GM23338 (cell line): ENCODE measurements at regions not wholly inside any gene's neighbourhood (a gene's known extent, or its start where the extent isn't known, plus 50 kb on each side); places are given as distances from the start of the nearest gene placed in this dataset.
A peak's percentile ranks its signal among the peaks of the same experiment; 100 is the strongest.

Experiments
- ATAC-seq: fragments of 200-7000 bp; cut with Tn5 transposase; 3 replicates; pipeline ENCODE4 v1.9.1; 2020
- DNase-seq: peaks from one replicate; pipeline ENCODE4 v3.0.0-alpha.2; 2015; ENCODE audit warnings: low spot score
- H2AFZ ChIP-seq: fragments of 200-600 bp; sonication (generic); 2 replicates; pipeline ENCODE4 v1.8.0; 2016; ENCODE audit warnings: antibody characterized with exemption, mild to moderate bottlenecking, moderate library complexity
- H3F3A ChIP-seq: fragments of 200-600 bp; sonication (generic); replicated peaks from 2 replicates; pipeline ENCODE4 v1.8.0; 2017; ENCODE audit warnings: antibody characterized with exemption, mixed run types, low read depth
- H3K27ac ChIP-seq: fragments of 200-600 bp; sonication (generic); 2 replicates; pipeline ENCODE4 v1.6.1; 2016; ENCODE audit warnings: low read depth
- H3K27me3 ChIP-seq: fragments of 200-600 bp; sonication (generic); 2 replicates; pipeline ENCODE4 v1.8.0; 2016; ENCODE audit warnings: mild to moderate bottlenecking, mixed run types, moderate library complexity; ENCODE audit not compliant: insufficient read depth
- H3K36me3 ChIP-seq: fragments of 200-600 bp; sonication (generic); 2 replicates; pipeline ENCODE4 v1.8.0; 2016; ENCODE audit warnings: mild to moderate bottlenecking; ENCODE audit not compliant: insufficient read depth
- H3K4me1 ChIP-seq: fragments of 200-600 bp; sonication (generic); 2 replicates; pipeline ENCODE4 v1.8.0; 2016; ENCODE audit warnings: mild to moderate bottlenecking, moderate library complexity; ENCODE audit not compliant: insufficient read depth
- H3K4me2 ChIP-seq: fragments of 200-600 bp; sonication (generic); 2 replicates; pipeline ENCODE4 v1.7.1; 2017; ENCODE audit warnings: mixed run types
- H3K4me3 ChIP-seq: fragments of 200-600 bp; sonication (generic); 2 replicates; pipeline ENCODE4 v1.6.1; 2016; ENCODE audit warnings: mixed run types
- H3K79me2 ChIP-seq: fragments of 200-600 bp; sonication (generic); replicated peaks from 2 replicates; pipeline ENCODE4 v1.8.0; 2017; ENCODE audit warnings: mild to moderate bottlenecking; ENCODE audit not compliant: insufficient read depth
- H3K9me2 ChIP-seq: fragments of 200-600 bp; sonication (generic); 2 replicates; pipeline ENCODE4 v1.8.0; 2017; ENCODE audit not compliant: insufficient read depth
- H4K20me1 ChIP-seq: fragments of 200-600 bp; sonication (generic); replicated peaks from 2 replicates; pipeline ENCODE4 v1.8.0; 2017; ENCODE audit warnings: mild to moderate bottlenecking; ENCODE audit not compliant: insufficient read depth
- H3K27ac Mint-ChIP-seq: 2 replicates; pipeline ENCODE4 v1.8.0; 2020; ENCODE audit warnings: inconsistent platforms, mild to moderate bottlenecking, moderate library complexity, mixed read lengths
- H3K27me3 Mint-ChIP-seq: 3 replicates; pipeline ENCODE4 v1.8.0; 2022; ENCODE audit warnings: low read depth, mild to moderate bottlenecking, moderate library complexity, mixed read lengths, inconsistent platforms; ENCODE audit not compliant: insufficient read depth, poor library complexity
- H3K36me3 Mint-ChIP-seq: 3 replicates; pipeline ENCODE4 v1.8.0; 2021; ENCODE audit warnings: low read depth, mild to moderate bottlenecking, inconsistent platforms, moderate library complexity, mixed read lengths
- H3K4me1 Mint-ChIP-seq: 3 replicates; pipeline ENCODE4 v1.8.0; 2020; ENCODE audit warnings: mild to moderate bottlenecking, inconsistent platforms, mixed read lengths
- H3K4me3 Mint-ChIP-seq: 3 replicates; pipeline ENCODE4 v1.8.0; 2021; ENCODE audit warnings: moderate library complexity, mild to moderate bottlenecking, inconsistent platforms, mixed read lengths
- H3K9me3 Mint-ChIP-seq: 3 replicates; pipeline ENCODE4 v1.8.0; 2020; ENCODE audit warnings: moderate library complexity, mild to moderate bottlenecking, inconsistent platforms, mixed read lengths
- CREB1 ChIP-seq: fragments of 250-450 bp; sonication (Bioruptor Pico); IDR thresholded peaks from 2 replicates; pipeline ENCODE4 v1.5.0; 2020; ENCODE audit warnings: low read depth, mild to moderate bottlenecking, moderate library complexity
- ETS1 ChIP-seq: IDR thresholded peaks from 2 replicates; pipeline ENCODE4 v1.6.1; 2016; ENCODE audit warnings: antibody characterized with exemption
- EZH2 ChIP-seq: fragments of 200-600 bp; sonication (generic); IDR thresholded peaks from one replicate; pipeline ENCODE4 v1.8.0; 2017; ENCODE audit warnings: antibody characterized with exemption, mild to moderate bottlenecking, low read depth; ENCODE audit not compliant: unreplicated experiment
- NANOG ChIP-seq: IDR thresholded peaks from 2 replicates; pipeline ENCODE4 v1.6.1; 2016; ENCODE audit warnings: antibody characterized with exemption, borderline replicate concordance
- STAT1 ChIP-seq: IDR thresholded peaks from one replicate; pipeline ENCODE4 v1.6.1; 2016; ENCODE audit warnings: antibody characterized with exemption; ENCODE audit not compliant: unreplicated experiment
- ZNF114 ChIP-seq: fragments of 250-450 bp; sonication (Bioruptor Pico); IDR thresholded peaks from 2 replicates; pipeline ENCODE4 v1.5.0; 2020; ENCODE audit warnings: mild to moderate bottlenecking, moderate library complexity
- TF ChIP-seq, protein P1 (sequence below): IDR thresholded peaks from one replicate; pipeline ENCODE4 v1.6.1; 2018; ENCODE audit warnings: antibody characterized with exemption; ENCODE audit not compliant: unreplicated experiment
- TF ChIP-seq, protein P2 (sequence below): fragments of 250-450 bp; sonication (Bioruptor Pico); IDR thresholded peaks from 2 replicates; pipeline ENCODE4 v1.5.0; 2020; ENCODE audit warnings: mild to moderate bottlenecking, moderate library complexity

DNA sequence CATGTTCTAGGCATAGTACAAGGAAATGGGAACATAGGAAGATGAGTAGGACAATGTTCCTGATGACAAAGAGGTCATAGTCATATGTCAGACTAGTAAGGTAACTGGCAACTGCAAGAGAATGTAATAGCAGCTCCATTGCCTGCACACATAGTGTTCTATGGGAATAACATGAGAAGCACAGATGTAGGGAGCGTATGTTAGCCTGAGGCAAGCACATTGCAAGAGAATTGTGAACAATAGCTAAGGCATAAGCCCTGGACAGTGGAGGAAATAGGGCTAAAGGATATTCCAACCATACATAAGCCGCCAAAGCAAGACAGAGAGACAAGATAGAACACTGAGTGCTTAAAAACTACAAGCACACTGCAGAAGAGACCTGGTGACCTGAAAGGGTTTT lies 1017.0 kb upstream of the TENM4 start:
- Histone ChIP-seq H3K36me3 (no peaks in the 10 kb centered on the region), H4K20me1 (no peaks in the 10 kb centered on the region), H3F3A (no peaks in the 10 kb centered on the region), H3K4me3 (no peak overlapping the region), H3K4me2 (no peak overlapping the region), H3K4me1 (peaks cover 18% of the 10 kb centered on the region; the same call in 1 of the 2 replicates), H3K27ac (no peak overlapping the region), H2AFZ (peak overlapping the region; percentile 49; the same call in 1 of the 2 replicates), H3K9me2 (peaks cover 10% of the 10 kb centered on the region; the same call in 1 of the 2 replicates), H3K79me2 (no peaks in the 10 kb centered on the region), H3K27me3 (no peaks in the 10 kb centered on the region)
- peaks cover 1% of the 10 kb centered on the region for H3K27me3 Mint-ChIP-seq
- peaks cover 29% of the 10 kb centered on the region for H3K4me1 Mint-ChIP-seq
- ATAC-seq = no peak
- TF ChIP-seq NANOG (no peak), STAT1 (no peak), ZNF114 (CRISPR knock-in tag) (no peak), CREB1 (CRISPR knock-in tag) (no peak), ETS1 (no peak)
- TF ChIP-seq, protein P1, sequence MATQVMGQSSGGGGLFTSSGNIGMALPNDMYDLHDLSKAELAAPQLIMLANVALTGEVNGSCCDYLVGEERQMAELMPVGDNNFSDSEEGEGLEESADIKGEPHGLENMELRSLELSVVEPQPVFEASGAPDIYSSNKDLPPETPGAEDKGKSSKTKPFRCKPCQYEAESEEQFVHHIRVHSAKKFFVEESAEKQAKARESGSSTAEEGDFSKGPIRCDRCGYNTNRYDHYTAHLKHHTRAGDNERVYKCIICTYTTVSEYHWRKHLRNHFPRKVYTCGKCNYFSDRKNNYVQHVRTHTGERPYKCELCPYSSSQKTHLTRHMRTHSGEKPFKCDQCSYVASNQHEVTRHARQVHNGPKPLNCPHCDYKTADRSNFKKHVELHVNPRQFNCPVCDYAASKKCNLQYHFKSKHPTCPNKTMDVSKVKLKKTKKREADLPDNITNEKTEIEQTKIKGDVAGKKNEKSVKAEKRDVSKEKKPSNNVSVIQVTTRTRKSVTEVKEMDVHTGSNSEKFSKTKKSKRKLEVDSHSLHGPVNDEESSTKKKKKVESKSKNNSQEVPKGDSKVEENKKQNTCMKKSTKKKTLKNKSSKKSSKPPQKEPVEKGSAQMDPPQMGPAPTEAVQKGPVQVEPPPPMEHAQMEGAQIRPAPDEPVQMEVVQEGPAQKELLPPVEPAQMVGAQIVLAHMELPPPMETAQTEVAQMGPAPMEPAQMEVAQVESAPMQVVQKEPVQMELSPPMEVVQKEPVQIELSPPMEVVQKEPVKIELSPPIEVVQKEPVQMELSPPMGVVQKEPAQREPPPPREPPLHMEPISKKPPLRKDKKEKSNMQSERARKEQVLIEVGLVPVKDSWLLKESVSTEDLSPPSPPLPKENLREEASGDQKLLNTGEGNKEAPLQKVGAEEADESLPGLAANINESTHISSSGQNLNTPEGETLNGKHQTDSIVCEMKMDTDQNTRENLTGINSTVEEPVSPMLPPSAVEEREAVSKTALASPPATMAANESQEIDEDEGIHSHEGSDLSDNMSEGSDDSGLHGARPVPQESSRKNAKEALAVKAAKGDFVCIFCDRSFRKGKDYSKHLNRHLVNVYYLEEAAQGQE = no peak
- no peak overlapping the region for H3K4me3 Mint-ChIP-seq
- no peaks in the 10 kb centered on the region for H3K9me3 Mint-ChIP-seq
- DNase-seq = no peak
- H3K36me3 Mint-ChIP-seq = no peaks in the 10 kb centered on the region; the same call in 2 of the 3 replicates
- H3K27ac Mint-ChIP-seq = peak overlapping the region; percentile 31

DNA sequence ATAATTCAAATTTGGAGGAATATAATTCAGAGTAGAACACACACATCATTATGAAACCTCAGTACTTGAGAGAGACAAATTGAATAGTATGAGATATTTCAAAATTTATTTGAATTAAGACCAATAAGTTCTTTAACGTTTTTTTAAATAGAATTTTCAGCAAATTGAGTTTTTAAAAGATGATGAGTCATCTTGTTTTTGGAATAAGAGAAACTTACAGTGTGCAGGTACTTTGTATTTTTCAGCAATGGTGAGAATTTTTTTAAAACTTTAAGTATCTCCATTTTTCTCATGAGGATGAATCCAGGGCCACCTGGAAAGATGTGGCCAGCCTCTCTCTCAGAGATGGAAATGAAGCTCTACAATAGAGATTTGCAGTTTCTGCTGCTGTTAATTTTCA lies 1015.0 kb upstream of the TENM4 start:
- H3K27ac ChIP-seq = no peak overlapping the region
- ATAC-seq = no peak
- H3K36me3 ChIP-seq = no peaks in the 10 kb centered on the region
- H3K79me2 ChIP-seq = no peaks in the 10 kb centered on the region
- peaks cover 18% of the 10 kb centered on the region; the same call in 1 of the 2 replicates for H3K4me1 ChIP-seq
- DNase-seq = no peak
- H3K4me2 ChIP-seq = peak overlapping the region; percentile 49; the same call in 1 of the 2 replicates
- Mint-ChIP-seq H3K27ac (peak overlapping the region; percentile 27; the same call in 1 of the 2 replicates), H3K9me3 (no peaks in the 10 kb centered on the region), H3K36me3 (no peaks in the 10 kb centered on the region), H3K27me3 (peaks cover 1% of the 10 kb centered on the region), H3K4me1 (peaks cover 29% of the 10 kb centered on the region), H3K4me3 (no peak overlapping the region)
- TF ChIP-seq, protein P2, sequence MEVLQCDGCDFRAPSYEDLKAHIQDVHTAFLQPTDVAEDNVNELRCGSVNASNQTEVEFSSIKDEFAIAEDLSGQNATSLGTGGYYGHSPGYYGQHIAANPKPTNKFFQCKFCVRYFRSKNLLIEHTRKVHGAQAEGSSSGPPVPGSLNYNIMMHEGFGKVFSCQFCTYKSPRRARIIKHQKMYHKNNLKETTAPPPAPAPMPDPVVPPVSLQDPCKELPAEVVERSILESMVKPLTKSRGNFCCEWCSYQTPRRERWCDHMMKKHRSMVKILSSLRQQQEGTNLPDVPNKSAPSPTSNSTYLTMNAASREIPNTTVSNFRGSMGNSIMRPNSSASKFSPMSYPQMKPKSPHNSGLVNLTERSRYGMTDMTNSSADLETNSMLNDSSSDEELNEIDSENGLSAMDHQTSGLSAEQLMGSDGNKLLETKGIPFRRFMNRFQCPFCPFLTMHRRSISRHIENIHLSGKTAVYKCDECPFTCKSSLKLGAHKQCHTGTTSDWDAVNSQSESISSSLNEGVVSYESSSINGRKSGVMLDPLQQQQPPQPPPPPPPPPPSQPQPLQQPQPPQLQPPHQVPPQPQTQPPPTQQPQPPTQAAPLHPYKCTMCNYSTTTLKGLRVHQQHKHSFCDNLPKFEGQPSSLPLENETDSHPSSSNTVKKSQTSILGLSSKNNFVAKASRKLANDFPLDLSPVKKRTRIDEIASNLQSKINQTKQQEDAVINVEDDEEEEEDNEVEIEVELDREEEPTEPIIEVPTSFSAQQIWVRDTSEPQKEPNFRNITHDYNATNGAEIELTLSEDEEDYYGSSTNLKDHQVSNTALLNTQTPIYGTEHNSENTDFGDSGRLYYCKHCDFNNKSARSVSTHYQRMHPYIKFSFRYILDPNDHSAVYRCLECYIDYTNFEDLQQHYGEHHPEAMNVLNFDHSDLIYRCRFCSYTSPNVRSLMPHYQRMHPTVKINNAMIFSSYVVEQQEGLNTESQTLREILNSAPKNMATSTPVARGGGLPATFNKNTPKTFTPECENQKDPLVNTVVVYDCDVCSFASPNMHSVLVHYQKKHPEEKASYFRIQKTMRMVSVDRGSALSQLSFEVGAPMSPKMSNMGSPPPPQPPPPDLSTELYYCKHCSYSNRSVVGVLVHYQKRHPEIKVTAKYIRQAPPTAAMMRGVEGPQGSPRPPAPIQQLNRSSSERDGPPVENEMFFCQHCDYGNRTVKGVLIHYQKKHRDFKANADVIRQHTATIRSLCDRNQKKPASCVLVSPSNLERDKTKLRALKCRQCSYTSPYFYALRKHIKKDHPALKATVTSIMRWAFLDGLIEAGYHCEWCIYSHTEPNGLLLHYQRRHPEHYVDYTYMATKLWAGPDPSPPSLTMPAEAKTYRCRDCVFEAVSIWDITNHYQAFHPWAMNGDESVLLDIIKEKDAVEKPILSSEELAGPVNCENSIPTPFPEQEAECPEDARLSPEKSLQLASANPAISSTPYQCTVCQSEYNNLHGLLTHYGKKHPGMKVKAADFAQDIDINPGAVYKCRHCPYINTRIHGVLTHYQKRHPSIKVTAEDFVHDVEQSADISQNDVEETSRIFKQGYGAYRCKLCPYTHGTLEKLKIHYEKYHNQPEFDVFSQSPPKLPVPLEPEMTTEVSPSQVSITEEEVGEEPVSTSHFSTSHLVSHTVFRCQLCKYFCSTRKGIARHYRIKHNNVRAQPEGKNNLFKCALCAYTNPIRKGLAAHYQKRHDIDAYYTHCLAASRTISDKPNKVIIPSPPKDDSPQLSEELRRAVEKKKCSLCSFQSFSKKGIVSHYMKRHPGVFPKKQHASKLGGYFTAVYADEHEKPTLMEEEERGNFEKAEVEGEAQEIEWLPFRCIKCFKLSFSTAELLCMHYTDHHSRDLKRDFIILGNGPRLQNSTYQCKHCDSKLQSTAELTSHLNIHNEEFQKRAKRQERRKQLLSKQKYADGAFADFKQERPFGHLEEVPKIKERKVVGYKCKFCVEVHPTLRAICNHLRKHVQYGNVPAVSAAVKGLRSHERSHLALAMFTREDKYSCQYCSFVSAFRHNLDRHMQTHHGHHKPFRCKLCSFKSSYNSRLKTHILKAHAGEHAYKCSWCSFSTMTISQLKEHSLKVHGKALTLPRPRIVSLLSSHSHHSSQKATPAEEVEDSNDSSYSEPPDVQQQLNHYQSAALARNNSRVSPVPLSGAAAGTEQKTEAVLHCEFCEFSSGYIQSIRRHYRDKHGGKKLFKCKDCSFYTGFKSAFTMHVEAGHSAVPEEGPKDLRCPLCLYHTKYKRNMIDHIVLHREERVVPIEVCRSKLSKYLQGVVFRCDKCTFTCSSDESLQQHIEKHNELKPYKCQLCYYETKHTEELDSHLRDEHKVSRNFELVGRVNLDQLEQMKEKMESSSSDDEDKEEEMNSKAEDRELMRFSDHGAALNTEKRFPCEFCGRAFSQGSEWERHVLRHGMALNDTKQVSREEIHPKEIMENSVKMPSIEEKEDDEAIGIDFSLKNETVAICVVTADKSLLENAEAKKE (CRISPR knock-in tag) = peak; percentile 35; the same call in 1 of the 2 replicates
- TF ChIP-seq EZH2 = no peak
- no peaks in the 10 kb centered on the region for H3K27me3 ChIP-seq
- no peaks in the 10 kb centered on the region for H3F3A ChIP-seq
- H2AFZ ChIP-seq = peak overlapping the region; percentile 15; the same call in 1 of the 2 replicates
- H4K20me1 ChIP-seq = no peaks in the 10 kb centered on the region
- H3K9me2 ChIP-seq = no peaks in the 10 kb centered on the region
- H3K4me3 ChIP-seq = no peak overlapping the region
